ENCODE measurements at regions not wholly inside any gene's neighbourhood (a gene's known extent, or its start where the extent isn't known, plus 50 kb on each side); places are given as distances from the start of the nearest gene placed in this dataset.
A peak's percentile ranks its signal among the peaks of the same experiment; 100 is the strongest.

DNA sequence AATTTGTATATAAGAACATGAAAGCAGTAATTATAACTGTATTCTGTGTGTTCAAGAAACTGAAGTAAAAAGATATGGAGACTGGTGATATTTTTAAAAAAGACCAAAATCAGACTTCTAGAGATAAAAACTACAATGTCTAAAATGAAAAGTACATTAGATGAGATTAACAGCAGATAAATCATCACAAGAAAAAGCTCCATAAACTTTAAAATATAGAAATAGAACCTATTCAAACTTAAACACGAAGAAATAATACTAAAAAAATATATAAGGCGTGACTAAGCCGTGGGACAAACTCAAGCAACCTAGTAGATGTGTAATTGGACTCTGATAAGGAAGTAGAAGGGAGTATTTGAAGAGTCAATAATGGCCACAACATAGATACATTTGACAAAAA, 189.1 kb upstream of the ZMIZ1 start:
- Mint-ChIP-seq H3K27me3 (peaks cover 24 to 42% of the 10 kb centered on the region in 2 donors), H3K4me1 (no peaks in the 10 kb centered on the region), H3K9me3 (peaks cover 12 to 17% of the 10 kb centered on the region in 2 donors), H3K27ac (no peak overlapping the region), H3K36me3 (no peaks in the 10 kb centered on the region), H3K4me3 (no peak overlapping the region)
- ATAC-seq (replicated peaks): no peak
- DNase-seq: no peak

- H3K27me3 Mint-ChIP-seq: peaks cover 11 to 18% of the 10 kb centered on the region in 2 donors
- H3K4me1 Mint-ChIP-seq: no peaks in the 10 kb centered on the region
- peaks cover 15% of the 10 kb centered on the region in 2 donors for H3K9me3 Mint-ChIP-seq
- H3K4me3 Mint-ChIP-seq: no peak overlapping the region
- H3K36me3 Mint-ChIP-seq: no peaks in the 10 kb centered on the region
- ATAC-seq (replicated peaks) (no peak), DNase-seq (no peak)
- H3K27ac Mint-ChIP-seq: no peak overlapping the region
Measured at GRCh38 chr10:78886129-78886528, 182.6 kb upstream of the ZMIZ1 start.

DNA sequence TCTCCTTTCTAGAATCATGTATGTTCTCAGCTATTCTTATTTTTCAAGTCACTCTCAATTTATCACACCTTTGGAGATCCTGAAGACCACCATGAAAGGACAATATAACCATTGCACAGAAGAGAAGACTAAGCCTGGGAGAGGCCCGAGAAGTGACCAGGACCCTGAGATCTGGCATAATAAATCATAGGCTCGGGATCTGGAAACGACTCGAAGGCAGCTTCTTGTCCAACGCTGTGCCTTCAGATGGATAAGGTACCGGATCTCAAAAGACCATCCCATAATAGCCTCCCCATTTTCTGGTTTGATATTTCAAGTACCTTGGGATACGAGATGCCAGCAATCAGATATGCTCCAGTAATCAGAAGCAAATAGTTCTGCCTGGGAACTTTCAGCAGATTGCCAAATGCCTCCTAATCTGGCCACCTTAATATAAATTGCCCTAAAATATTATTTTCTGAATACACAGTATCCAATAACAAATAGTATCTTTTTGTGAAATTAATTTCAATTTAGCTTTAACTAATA, 179.2 kb upstream of the ZMIZ1 start:
- Mint-ChIP-seq H3K27ac (no peak overlapping the region), H3K9me3 (peaks cover 9 to 10% of the 10 kb centered on the region in 2 donors), H3K36me3 (no peaks in the 10 kb centered on the region), H3K4me3 (no peak overlapping the region), H3K27me3 (peaks cover 14 to 33% of the 10 kb centered on the region in 2 donors), H3K4me1 (peaks cover 0 to 2% of the 10 kb centered on the region in 2 donors)
- ATAC-seq (replicated peaks) (no peak), DNase-seq (no peak)

- DNase-seq (no peak), ATAC-seq (replicated peaks) (no peak)
- peaks cover 5 to 10% of the 10 kb centered on the region in 2 donors for H3K9me3 Mint-ChIP-seq
- H3K4me3 Mint-ChIP-seq: no peak overlapping the region
- H3K27ac Mint-ChIP-seq: no peak overlapping the region
- H3K36me3 Mint-ChIP-seq: no peaks in the 10 kb centered on the region
- H3K27me3 Mint-ChIP-seq: peaks cover 14 to 33% of the 10 kb centered on the region in 2 donors
- H3K4me1 Mint-ChIP-seq: peaks cover 0 to 2% of the 10 kb centered on the region in 2 donors
Measured at GRCh38 chr10:78890506-78890905, 178.3 kb upstream of the ZMIZ1 start.

- Mint-ChIP-seq H3K4me3 (no peak overlapping the region), H3K4me1 (peaks cover 0 to 2% of the 10 kb centered on the region in 2 donors), H3K27me3 (peaks cover 14 to 33% of the 10 kb centered on the region in 2 donors), H3K27ac (no peak overlapping the region), H3K36me3 (no peaks in the 10 kb centered on the region), H3K9me3 (peaks cover 0 to 2% of the 10 kb centered on the region in 2 donors)
- DNase-seq (no peak), ATAC-seq (replicated peaks) (no peak)
Measured at GRCh38 chr10:78891741-78892140, 177.0 kb upstream of the ZMIZ1 start.

GRCh38 chr10:78892338-78893176, 176.2 kb upstream of the ZMIZ1 start:
- Mint-ChIP-seq H3K4me1 (peaks cover 0 to 2% of the 10 kb centered on the region in 2 donors), H3K27me3 (peaks cover 14 to 33% of the 10 kb centered on the region in 2 donors), H3K27ac (no peak overlapping the region), H3K9me3 (no peaks in the 10 kb centered on the region), H3K36me3 (no peaks in the 10 kb centered on the region), H3K4me3 (no peak overlapping the region)
- DNase-seq (no peak), ATAC-seq (replicated peaks) (peak in 1 of 2 donors; percentile 25)

DNA sequence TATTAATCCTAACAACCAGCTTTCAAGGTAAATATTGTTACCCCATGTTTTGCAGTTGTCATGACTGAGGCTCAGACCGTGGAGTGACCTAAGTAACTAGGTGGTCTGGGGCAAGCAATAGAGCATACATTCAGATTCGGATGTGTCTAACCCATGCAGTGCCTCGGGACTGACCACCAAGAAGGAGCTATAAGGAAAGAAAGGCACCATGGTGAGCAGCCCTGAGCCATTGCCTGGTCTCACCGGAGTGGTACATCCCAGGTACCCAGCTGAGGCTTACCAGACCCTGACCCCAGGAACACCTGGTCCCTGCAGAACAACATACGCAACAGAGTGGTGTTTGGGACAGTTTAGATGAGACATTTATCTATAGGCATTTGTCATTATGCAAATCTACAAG, 175.5 kb upstream of the ZMIZ1 start:
- no peak for DNase-seq
- no peak overlapping the region for H3K27ac Mint-ChIP-seq
- peaks cover 0 to 2% of the 10 kb centered on the region in 2 donors for H3K4me1 Mint-ChIP-seq
- H3K27me3 Mint-ChIP-seq: peaks cover 14 to 33% of the 10 kb centered on the region in 2 donors
- no peak overlapping the region for H3K4me3 Mint-ChIP-seq
- H3K36me3 Mint-ChIP-seq: no peaks in the 10 kb centered on the region
- ATAC-seq (replicated peaks): no peak
- peaks cover 0 to 3% of the 10 kb centered on the region in 2 donors for H3K9me3 Mint-ChIP-seq

DNA sequence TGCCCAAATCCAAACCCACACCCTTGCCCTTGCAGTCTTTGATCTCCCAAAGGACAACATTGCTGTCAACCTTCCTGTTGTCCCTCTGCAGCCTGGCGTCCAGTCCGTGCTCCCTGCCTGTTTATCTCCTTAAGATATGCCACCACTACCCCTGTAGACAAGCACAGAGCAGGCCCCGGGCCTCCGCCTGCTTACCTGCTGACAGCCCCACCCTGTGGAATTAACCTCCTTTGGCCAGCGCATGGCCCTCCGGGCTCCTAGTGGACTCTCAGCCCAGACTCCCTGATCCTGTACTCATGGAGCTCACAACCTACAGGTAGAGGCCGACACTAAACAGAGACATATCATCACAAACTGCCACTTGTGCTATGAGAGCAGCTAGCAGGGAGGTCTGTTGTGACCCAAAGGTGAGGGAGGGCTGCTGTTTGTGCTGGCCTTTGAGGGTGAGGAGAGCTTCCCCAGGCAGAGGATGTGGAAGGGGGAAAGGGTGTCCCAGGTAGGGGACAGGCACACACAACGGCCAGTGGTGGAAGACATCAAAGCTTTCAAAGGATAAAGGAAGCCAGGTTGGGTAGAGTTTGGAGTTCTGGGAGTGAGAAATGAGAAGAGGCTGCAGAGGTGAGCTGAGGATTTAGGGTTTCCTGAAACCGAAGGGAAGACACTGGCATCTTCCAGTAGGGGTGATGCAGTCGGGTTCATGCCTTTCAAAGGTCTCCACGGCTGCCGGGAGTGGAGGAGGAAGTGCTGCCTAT, 174.5 kb upstream of the ZMIZ1 start:
- no peak for DNase-seq
- peaks cover 0 to 2% of the 10 kb centered on the region in 2 donors for H3K4me1 Mint-ChIP-seq

GRCh38 chr10:78894841-78895195, 173.9 kb upstream of the ZMIZ1 start:
- peaks cover 10 to 19% of the 10 kb centered on the region in 2 donors for H3K27me3 Mint-ChIP-seq
- ATAC-seq (replicated peaks) (no peak), DNase-seq (no peak)
- H3K9me3 Mint-ChIP-seq: peaks cover 0 to 3% of the 10 kb centered on the region in 2 donors
- H3K36me3 Mint-ChIP-seq: no peaks in the 10 kb centered on the region
- no peak overlapping the region for H3K4me3 Mint-ChIP-seq
- no peak overlapping the region for H3K27ac Mint-ChIP-seq
- H3K4me1 Mint-ChIP-seq: peaks cover 0 to 2% of the 10 kb centered on the region in 2 donors

More for the DNA sequence above, 174.5 kb upstream of the ZMIZ1 start:
- ATAC-seq (replicated peaks): no peak
- Mint-ChIP-seq H3K9me3 (peaks cover 0 to 3% of the 10 kb centered on the region in 2 donors), H3K4me3 (no peak overlapping the region), H3K27ac (no peak overlapping the region), H3K27me3 (peaks cover 10 to 23% of the 10 kb centered on the region in 2 donors), H3K36me3 (no peaks in the 10 kb centered on the region)

DNA sequence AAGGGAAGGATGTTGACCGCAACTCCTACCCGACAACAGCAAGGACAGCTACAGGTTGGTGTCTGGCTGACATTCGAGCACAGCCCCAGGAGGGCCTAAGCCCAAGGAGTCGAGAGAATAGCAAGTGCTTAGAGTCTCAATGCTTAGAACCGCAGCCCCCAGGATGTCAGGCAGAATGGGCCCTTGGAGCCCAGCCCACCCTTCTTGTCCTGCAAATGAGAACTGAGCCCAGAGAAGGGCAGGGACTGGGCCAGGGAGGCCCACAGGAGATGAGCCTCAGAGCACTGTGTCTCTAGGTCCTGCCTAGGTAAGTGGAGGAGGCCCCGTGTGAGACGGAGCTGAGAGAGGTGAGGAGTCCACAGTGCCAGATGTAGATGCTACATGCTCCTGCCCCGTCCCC, 173.3 kb upstream of the ZMIZ1 start:
- no peak overlapping the region for H3K4me3 Mint-ChIP-seq
- ATAC-seq (replicated peaks): no peak

DNA sequence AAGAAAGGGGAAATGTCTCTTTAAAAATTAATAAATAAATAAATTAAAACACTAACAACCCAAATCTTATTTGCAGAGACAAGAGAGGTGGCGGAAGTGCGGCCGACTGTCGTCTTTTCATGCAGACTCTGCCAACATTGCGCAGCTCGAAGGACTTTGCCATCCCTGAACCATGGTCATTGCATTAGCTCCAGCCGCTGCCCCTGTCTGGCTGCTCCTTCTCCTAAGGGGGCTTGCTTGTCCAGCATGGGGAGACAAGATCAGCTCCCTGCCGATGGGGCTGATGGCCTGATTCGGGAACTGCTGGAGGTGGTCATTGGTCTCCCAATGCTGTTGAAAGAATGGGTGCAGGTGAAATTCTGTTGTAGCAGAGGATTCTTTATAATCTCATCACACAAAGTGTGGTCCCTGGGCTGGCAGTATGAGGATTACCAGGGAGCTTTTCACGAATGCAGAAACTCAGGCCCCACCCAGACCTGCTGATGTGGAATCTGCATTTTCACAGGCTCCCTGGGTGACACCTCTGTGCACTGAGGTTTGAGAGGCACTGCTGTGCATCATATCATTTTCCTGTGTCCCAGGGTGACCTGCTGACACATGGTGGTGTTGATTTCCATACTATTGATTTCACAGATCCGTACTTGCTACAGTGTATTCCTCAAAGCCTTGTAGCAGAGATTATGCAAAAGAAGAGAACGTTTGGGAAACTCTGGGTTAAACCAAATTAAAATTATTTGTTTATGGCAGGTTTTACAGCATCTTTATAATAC, 172.4 kb upstream of the ZMIZ1 start:
- no peak overlapping the region for H3K27ac Mint-ChIP-seq
- H3K36me3 Mint-ChIP-seq: no peaks in the 10 kb centered on the region
- H3K4me1 Mint-ChIP-seq: peaks cover 0 to 2% of the 10 kb centered on the region in 2 donors
- ATAC-seq (replicated peaks) (no peak), DNase-seq (no peak)
- peaks cover 0 to 3% of the 10 kb centered on the region in 2 donors for H3K9me3 Mint-ChIP-seq
- peaks cover 5 to 14% of the 10 kb centered on the region in 2 donors for H3K27me3 Mint-ChIP-seq
- H3K4me3 Mint-ChIP-seq: no peak overlapping the region

More for the DNA sequence above, 173.3 kb upstream of the ZMIZ1 start:
- Mint-ChIP-seq H3K27ac (no peak overlapping the region), H3K9me3 (peaks cover 0 to 3% of the 10 kb centered on the region in 2 donors), H3K36me3 (no peaks in the 10 kb centered on the region), H3K4me1 (peaks cover 0 to 2% of the 10 kb centered on the region in 2 donors), H3K27me3 (peaks cover 10 to 19% of the 10 kb centered on the region in 2 donors)
- DNase-seq: no peak

DNA sequence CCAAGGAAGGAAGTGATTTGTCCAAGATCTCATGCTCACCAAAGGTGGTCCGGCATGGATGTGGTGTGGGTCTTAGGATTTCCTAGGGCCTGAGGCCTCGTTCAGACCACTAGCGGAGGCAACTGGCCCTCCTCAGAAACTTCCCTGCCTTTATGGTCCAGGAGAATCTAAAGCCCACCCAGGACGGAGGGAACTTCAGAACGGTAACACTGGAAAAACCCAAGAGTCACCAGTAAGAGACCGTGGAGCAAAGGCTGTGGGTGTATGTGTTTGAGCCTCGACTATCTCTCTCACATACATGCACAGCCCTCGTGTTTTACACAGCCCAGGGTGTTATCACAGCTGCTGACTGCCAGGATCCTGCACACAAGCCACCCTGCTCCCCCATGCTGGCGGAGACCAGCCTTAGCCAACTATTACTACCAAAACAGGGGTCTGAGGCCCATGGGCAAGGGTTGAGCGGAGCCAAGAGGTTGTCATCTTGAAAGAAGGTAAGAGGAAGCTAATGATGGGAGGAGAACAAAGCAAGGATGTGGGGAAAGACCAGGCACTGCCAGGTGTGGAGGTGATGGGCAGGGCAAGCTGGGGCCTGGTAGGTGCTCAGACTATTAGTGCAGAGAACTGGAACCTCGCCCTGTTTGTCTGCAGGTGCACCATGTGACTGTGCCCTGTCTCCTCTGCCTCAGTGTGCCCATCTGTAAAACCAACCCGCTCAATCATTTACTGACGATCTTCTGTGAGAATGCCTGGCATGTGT, 170.2 kb upstream of the ZMIZ1 start:
- no peak overlapping the region for H3K27ac Mint-ChIP-seq
- peaks cover 0 to 3% of the 10 kb centered on the region in 2 donors for H3K9me3 Mint-ChIP-seq
- peaks cover 5 to 9% of the 10 kb centered on the region in 2 donors for H3K27me3 Mint-ChIP-seq
- H3K4me3 Mint-ChIP-seq: no peak overlapping the region
- DNase-seq (no peak), ATAC-seq (replicated peaks) (no peak)
- no peaks in the 10 kb centered on the region for H3K4me1 Mint-ChIP-seq
- no peaks in the 10 kb centered on the region for H3K36me3 Mint-ChIP-seq

- DNase-seq (no peak), ATAC-seq (replicated peaks) (no peak)
- H3K9me3 Mint-ChIP-seq: peaks cover 0 to 3% of the 10 kb centered on the region in 2 donors
- no peak overlapping the region for H3K4me3 Mint-ChIP-seq
- no peaks in the 10 kb centered on the region for H3K4me1 Mint-ChIP-seq
- H3K27ac Mint-ChIP-seq: no peak overlapping the region
- no peaks in the 10 kb centered on the region for H3K36me3 Mint-ChIP-seq
- H3K27me3 Mint-ChIP-seq: peaks cover 3 to 4% of the 10 kb centered on the region in 2 donors
Measured at GRCh38 chr10:78899098-78899754, 169.5 kb upstream of the ZMIZ1 start.
